H9 (cell line): ENCODE measurements at regions not wholly inside any gene's neighbourhood (a gene's known extent, or its start where the extent isn't known, plus 50 kb on each side); places are given as distances from the start of the nearest gene placed in this dataset.

ENCODE experiments used
- DNase-seq: peaks from one replicate; pipeline ENCODE4 v3.0.0-alpha.2; 2017
- H2AFZ ChIP-seq: one replicate; pipeline ENCODE4 v1.6.1; 2013; ENCODE audit warnings: mild to moderate bottlenecking, low read length, control low read depth, moderate library complexity
- H2AK5ac ChIP-seq: 2 replicates; pipeline ENCODE4 v1.6.1; 2013; ENCODE audit warnings: low read length, control low read depth, mixed read lengths; ENCODE audit not compliant: insufficient read length
- H2BK120ac ChIP-seq: one replicate; pipeline ENCODE4 v1.6.1; 2013; ENCODE audit warnings: low read depth, mild to moderate bottlenecking, low read length, control low read depth, inconsistent platforms; ENCODE audit not compliant: poor library complexity, severe bottlenecking
- H2BK12ac ChIP-seq: 2 replicates; pipeline ENCODE4 v1.6.1; 2013; ENCODE audit warnings: low read length, control low read depth, mixed read lengths, low read depth; ENCODE audit not compliant: insufficient read length
- H2BK15ac ChIP-seq: 2 replicates; pipeline ENCODE4 v1.6.1; 2013; ENCODE audit warnings: low read depth, low read length, control low read depth
- H2BK20ac ChIP-seq: one replicate; pipeline ENCODE4 v1.6.1; 2013; ENCODE audit warnings: low read depth, mild to moderate bottlenecking, low read length, control low read depth, inconsistent platforms; ENCODE audit not compliant: poor library complexity, severe bottlenecking
- H2BK5ac ChIP-seq: 2 replicates; pipeline ENCODE4 v1.6.1; 2013; ENCODE audit warnings: low read length, control low read depth, mixed read lengths; ENCODE audit not compliant: insufficient read length
- H3K14ac ChIP-seq: 2 replicates; pipeline ENCODE4 v1.6.1; 2013; ENCODE audit warnings: low read length, control low read depth; ENCODE audit not compliant: insufficient read depth
- H3K18ac ChIP-seq: 2 replicates; pipeline ENCODE4 v1.6.1; 2013; ENCODE audit warnings: low read depth, mild to moderate bottlenecking, mixed read lengths, low read length, control low read depth; ENCODE audit not compliant: insufficient read length
- H3K23ac ChIP-seq: 2 replicates; pipeline ENCODE4 v1.6.1; 2013; ENCODE audit warnings: low read length, control low read depth, mixed read lengths, low read depth; ENCODE audit not compliant: insufficient read length
- H3K23me2 ChIP-seq: 2 replicates; pipeline ENCODE4 v1.6.1; 2013; ENCODE audit warnings: low read depth, mild to moderate bottlenecking, mixed read lengths, low read length, control low read depth; ENCODE audit not compliant: insufficient read length, poor library complexity, severe bottlenecking
- H3K27ac ChIP-seq: 2 replicates; pipeline ENCODE4 v1.5.1; 2013; ENCODE audit warnings: low read length, control low read depth, mixed read lengths, low read depth; ENCODE audit not compliant: insufficient read length
- H3K27me3 ChIP-seq: 2 replicates; pipeline ENCODE4 v1.6.1; 2013; ENCODE audit warnings: low read length, control low read depth, inconsistent platforms; ENCODE audit not compliant: insufficient read depth
- H3K4ac ChIP-seq: 2 replicates; pipeline ENCODE4 v1.6.1; 2013; ENCODE audit warnings: low read depth, mild to moderate bottlenecking, control low read depth, inconsistent platforms, low read length, moderate library complexity
- H3K4me1 ChIP-seq: 2 replicates; pipeline ENCODE4 v1.6.1; 2013; ENCODE audit warnings: low read length, control low read depth, inconsistent platforms; ENCODE audit not compliant: insufficient read depth
- H3K4me2 ChIP-seq: 2 replicates; pipeline ENCODE4 v1.6.1; 2013; ENCODE audit warnings: low read length, control low read depth, mixed read lengths; ENCODE audit not compliant: insufficient read length, insufficient read depth
- H3K56ac ChIP-seq: 2 replicates; pipeline ENCODE4 v1.6.1; 2013; ENCODE audit warnings: low read depth, mild to moderate bottlenecking, mixed read lengths, low read length, control low read depth; ENCODE audit not compliant: insufficient read length
- H3K79me1 ChIP-seq: 2 replicates; pipeline ENCODE4 v1.6.1; 2013; ENCODE audit warnings: low read depth, mild to moderate bottlenecking, moderate library complexity, low read length, control low read depth, inconsistent platforms; ENCODE audit not compliant: insufficient read depth, poor library complexity, severe bottlenecking
- H3K79me2 ChIP-seq: 2 replicates; pipeline ENCODE4 v1.6.1; 2013; ENCODE audit warnings: low read length, control low read depth, inconsistent platforms; ENCODE audit not compliant: insufficient read depth
- H3K9ac ChIP-seq: 2 replicates; pipeline ENCODE4 v1.6.1; 2013; ENCODE audit warnings: low read length, control low read depth, mixed read lengths; ENCODE audit not compliant: insufficient read length; ENCODE audit errors: extremely low read depth
- H3K9me3 ChIP-seq: one replicate; pipeline ENCODE4 v1.6.1; 2013; ENCODE audit warnings: low read depth, low read length, inconsistent platforms; ENCODE audit not compliant: control insufficient read depth
- H3T11ph ChIP-seq: one replicate; pipeline ENCODE4 v1.6.1; 2013; ENCODE audit warnings: mild to moderate bottlenecking, low read length, control low read depth, inconsistent platforms
- H4K20me1 ChIP-seq: one replicate; pipeline ENCODE4 v1.6.1; 2013; ENCODE audit not compliant: control insufficient read depth, insufficient read length, insufficient read depth
- H4K5ac ChIP-seq: 2 replicates; pipeline ENCODE4 v1.6.1; 2013; ENCODE audit warnings: low read depth, mild to moderate bottlenecking, mixed read lengths, low read length, control low read depth; ENCODE audit not compliant: insufficient read length
- H4K8ac ChIP-seq: replicated peaks from 2 replicates; pipeline ENCODE4 v1.6.1; 2013; ENCODE audit warnings: low read length, control low read depth, mixed read lengths, low read depth; ENCODE audit not compliant: insufficient read length
- H4K91ac ChIP-seq: 2 replicates; pipeline ENCODE4 v1.6.1; 2013; ENCODE audit warnings: low read depth, mild to moderate bottlenecking, moderate library complexity, mixed read lengths, low read length, control low read depth; ENCODE audit not compliant: insufficient read length
- H3K27ac Mint-ChIP-seq, 3 experiments: 2 replicates in 2 of 3; 3 replicates in 1 of 3; pipeline ENCODE4 v1.8.0; 2020 to 2021; ENCODE audit warnings: mixed read lengths in 3 of 3, mild to moderate bottlenecking in 1 of 3, moderate library complexity in 1 of 3
- H3K27me3 Mint-ChIP-seq: 2 replicates; pipeline ENCODE4 v1.8.0; 2021; ENCODE audit warnings: low read depth, mild to moderate bottlenecking, moderate library complexity, mixed read lengths
- H3K36me3 Mint-ChIP-seq, 3 experiments: 2 replicates in 2 of 3; 3 replicates in 1 of 3; pipeline ENCODE4 v1.8.0; 2020 to 2021; ENCODE audit warnings: low read depth in 3 of 3, mixed read lengths in 3 of 3; ENCODE audit not compliant: insufficient read depth in 1 of 3
- H3K4me1 Mint-ChIP-seq, 2 experiments: 2 replicates each; pipeline ENCODE4 v1.8.0; 2020; ENCODE audit warnings: mixed read lengths in 2 of 2
- H3K4me3 Mint-ChIP-seq, 2 experiments: 2 replicates in 1 of 2; 3 replicates in 1 of 2; pipeline ENCODE4 v1.8.0; 2020 to 2021; ENCODE audit warnings: mild to moderate bottlenecking in 2 of 2, mixed read lengths in 2 of 2, moderate library complexity in 1 of 2
- H3K9me3 Mint-ChIP-seq, 2 experiments: 2 replicates in 1 of 2; 3 replicates in 1 of 2; pipeline ENCODE4 v1.8.0; 2020; ENCODE audit warnings: mild to moderate bottlenecking in 2 of 2, mixed read lengths in 2 of 2, moderate library complexity in 1 of 2
- CTCF ChIP-seq: fragments of 200-600 bp; sonication (generic); conservative IDR thresholded peaks from 3 replicates; pipeline ENCODE4 v1.8.0; 2021; ENCODE audit warnings: antibody characterized with exemption, mild to moderate bottlenecking
- WGBS: extraction: QIAGEN DNeasy Blood & Tissue Kit; methylation state at CpG from one replicate; pipeline ENCODE4 v1.1.7; 2013; ENCODE audit warnings: missing lambda C conversion rate, low lambda C conversion rate, mixed read lengths; ENCODE audit not compliant: insufficient read length; ENCODE audit errors: extremely low coverage; 5-methylcytosine and 5-hydroxymethylcytosine counted together

GRCh38 chr1:168875831-168876230 lies 146.8 kb upstream of the DPT start:
- DNase-seq: no peak
- no peak overlapping the region for H2AK5ac ChIP-seq

More at GRCh38 chr1:168875831-168876230, 146.8 kb upstream of the DPT start:
- Histone ChIP-seq H2BK120ac (no peak overlapping the region), H3K4me2 (no peak overlapping the region), H3K18ac (no peak overlapping the region), H3K9me3 (no peaks in the 10 kb centered on the region), H3K23ac (no peak overlapping the region), H4K20me1 (no peaks in the 10 kb centered on the region), H3K14ac (no peak overlapping the region), H3K27ac (no peak overlapping the region), H3K56ac (no peak overlapping the region), H3K27me3 (no peaks in the 10 kb centered on the region), H3K4me1 (no peaks in the 10 kb centered on the region), H3K4ac (no peak overlapping the region), H4K5ac (no peak overlapping the region), H3T11ph (no peak overlapping the region), H2BK15ac (no peak overlapping the region), H2BK20ac (no peak overlapping the region), H4K8ac (no peak overlapping the region), H2AFZ (no peak overlapping the region), H4K91ac (no peak overlapping the region), H3K79me1 (no peaks in the 10 kb centered on the region), H2BK12ac (no peak overlapping the region), H3K79me2 (no peaks in the 10 kb centered on the region), H3K9ac (no peak overlapping the region), H2BK5ac (no peak overlapping the region), H3K23me2 (no peaks in the 10 kb centered on the region)
- Mint-ChIP-seq H3K9me3 (peaks cover 0 to 3% of the 10 kb centered on the region in 2 experiments; a peak in 3 of 5 replicates), H3K36me3 (no peaks in the 10 kb centered on the region; a peak in 2 of 7 replicates), H3K27me3 (no peaks in the 10 kb centered on the region), H3K4me1 (peaks cover 0 to 7% of the 10 kb centered on the region in 2 experiments; a peak in 1 of 4 replicates), H3K27ac (no peak overlapping the region; a peak in 1 of 7 replicates), H3K4me3 (no peak overlapping the region)
- WGBS: no CpG with 5 or more reads among the region's 1 CpG
- no peak for TF ChIP-seq CTCF
